MM.1S (cell line): ENCODE measurements at regions not wholly inside any gene's neighbourhood (a gene's known extent, or its start where the extent isn't known, plus 50 kb on each side); places are given as distances from the start of the nearest gene placed in this dataset.

Source experiments
- CTCF ChIP-seq: fragments of 300-600 bp; sonication (generic); IDR thresholded peaks from 2 replicates; pipeline ENCODE4 v1.5.1; 2016; ENCODE audit warnings: antibody characterized with exemption, low read length, mixed read lengths
- EZH2 ChIP-seq: fragments of 300-600 bp; sonication (generic); optimal IDR thresholded peaks from 2 replicates; pipeline ENCODE3; 2017; ENCODE audit warnings: low read depth, mild to moderate bottlenecking, antibody characterized with exemption, low read length, mixed read lengths
- EZH2phosphoT487 ChIP-seq: fragments of 300-600 bp; sonication (generic); IDR thresholded peaks from 2 replicates; pipeline ENCODE4 v1.6.1; 2018; ENCODE audit warnings: antibody characterized with exemption, low read length

DNA sequence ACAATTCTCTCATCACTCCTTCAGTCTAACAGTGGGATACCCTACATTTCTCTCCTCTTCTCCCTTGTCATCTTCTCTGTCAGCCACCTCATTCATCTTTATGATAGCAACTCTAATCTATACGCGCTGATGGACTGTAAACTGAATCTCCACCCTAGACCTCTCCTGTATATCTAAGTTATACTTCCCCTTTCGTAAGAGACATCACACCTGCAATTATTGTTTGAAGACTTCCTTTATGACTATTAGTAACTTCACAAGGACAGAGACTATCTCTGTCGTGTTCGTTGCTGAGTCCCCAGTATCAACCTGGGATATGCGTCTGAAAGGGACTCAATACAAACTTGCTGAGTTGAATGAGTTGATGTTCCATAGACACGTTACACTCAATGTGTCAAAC, 263.2 kb downstream of the IRS1 start:
- no peak for TF ChIP-seq CTCF
- no peak for TF ChIP-seq EZH2phosphoT487
- TF ChIP-seq EZH2 = no peak
